ENCODE measurements at regions not wholly inside any gene's neighbourhood (a gene's known extent, or its start where the extent isn't known, plus 50 kb on each side); places are given as distances from the start of the nearest gene placed in this dataset.

DNA sequence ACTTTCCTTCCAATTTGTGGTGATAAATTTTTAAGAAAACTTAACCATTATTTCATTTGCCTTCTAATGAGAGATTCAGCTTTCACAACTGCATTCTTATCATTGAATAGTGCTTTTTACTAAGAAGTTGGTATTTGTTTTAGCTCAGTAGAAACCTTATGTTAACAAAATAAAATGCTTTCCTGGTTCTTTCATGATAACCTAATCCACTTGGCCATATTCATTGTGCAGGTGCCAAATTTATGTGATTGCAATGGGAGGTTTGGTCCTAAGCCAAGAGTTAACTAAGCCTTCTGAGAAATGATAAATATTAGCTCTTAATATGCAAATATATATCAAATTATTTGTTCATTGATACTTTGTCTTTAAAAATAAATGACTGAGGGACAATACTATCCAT, 141.1 kb upstream of the TLE4 start:
- no peaks in the 10 kb centered on the region for H4K20me1 ChIP-seq (ENCODE audit: insufficient read depth, low read length, poor library complexity, severe bottlenecking)
- peaks cover 6% of the 10 kb centered on the region for H3K4me1 ChIP-seq (ENCODE audit: insufficient read depth, low read length, poor library complexity, severe bottlenecking)
- H3K9ac ChIP-seq (ENCODE audit: low read depth, low read length, poor library complexity, severe bottlenecking): no peak overlapping the region
- H3K79me2 ChIP-seq (ENCODE audit: insufficient read depth, low read length): no peaks in the 10 kb centered on the region
- no peaks in the 10 kb centered on the region for H3K9me2 ChIP-seq (replicated peaks; ENCODE audit: low read depth, low read length)
- no peaks in the 10 kb centered on the region for H3F3A ChIP-seq (ENCODE audit: low read depth)
- H3K9me3 ChIP-seq (ENCODE audit: insufficient read depth, low read depth, low read length): peaks cover 6% of the 10 kb centered on the region; the same call in 1 of the 2 replicates
- no peak overlapping the region for H3K4me2 ChIP-seq (ENCODE audit: low read depth, low read length, poor library complexity, severe bottlenecking)
- no peak for TF ChIP-seq EZH2phosphoT487 (IDR thresholded peaks at IDR 0.05; ENCODE audit: borderline replicate concordance)
- TF ChIP-seq, protein P1, sequence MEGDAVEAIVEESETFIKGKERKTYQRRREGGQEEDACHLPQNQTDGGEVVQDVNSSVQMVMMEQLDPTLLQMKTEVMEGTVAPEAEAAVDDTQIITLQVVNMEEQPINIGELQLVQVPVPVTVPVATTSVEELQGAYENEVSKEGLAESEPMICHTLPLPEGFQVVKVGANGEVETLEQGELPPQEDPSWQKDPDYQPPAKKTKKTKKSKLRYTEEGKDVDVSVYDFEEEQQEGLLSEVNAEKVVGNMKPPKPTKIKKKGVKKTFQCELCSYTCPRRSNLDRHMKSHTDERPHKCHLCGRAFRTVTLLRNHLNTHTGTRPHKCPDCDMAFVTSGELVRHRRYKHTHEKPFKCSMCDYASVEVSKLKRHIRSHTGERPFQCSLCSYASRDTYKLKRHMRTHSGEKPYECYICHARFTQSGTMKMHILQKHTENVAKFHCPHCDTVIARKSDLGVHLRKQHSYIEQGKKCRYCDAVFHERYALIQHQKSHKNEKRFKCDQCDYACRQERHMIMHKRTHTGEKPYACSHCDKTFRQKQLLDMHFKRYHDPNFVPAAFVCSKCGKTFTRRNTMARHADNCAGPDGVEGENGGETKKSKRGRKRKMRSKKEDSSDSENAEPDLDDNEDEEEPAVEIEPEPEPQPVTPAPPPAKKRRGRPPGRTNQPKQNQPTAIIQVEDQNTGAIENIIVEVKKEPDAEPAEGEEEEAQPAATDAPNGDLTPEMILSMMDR (conservative IDR thresholded peaks at IDR 0.05; ENCODE audit: low read length): no peak
- no peaks in the 10 kb centered on the region for H3K27me3 ChIP-seq (ENCODE audit: insufficient read depth, low read length, poor library complexity, severe bottlenecking)
- H3K36me3 ChIP-seq (ENCODE audit: insufficient read depth, low read length): no peaks in the 10 kb centered on the region
- no peak overlapping the region for H2AFZ ChIP-seq (ENCODE audit: low read length)
- H3K4me3 ChIP-seq (ENCODE audit: low read length, poor library complexity, severe bottlenecking): no peak overlapping the region

DNA sequence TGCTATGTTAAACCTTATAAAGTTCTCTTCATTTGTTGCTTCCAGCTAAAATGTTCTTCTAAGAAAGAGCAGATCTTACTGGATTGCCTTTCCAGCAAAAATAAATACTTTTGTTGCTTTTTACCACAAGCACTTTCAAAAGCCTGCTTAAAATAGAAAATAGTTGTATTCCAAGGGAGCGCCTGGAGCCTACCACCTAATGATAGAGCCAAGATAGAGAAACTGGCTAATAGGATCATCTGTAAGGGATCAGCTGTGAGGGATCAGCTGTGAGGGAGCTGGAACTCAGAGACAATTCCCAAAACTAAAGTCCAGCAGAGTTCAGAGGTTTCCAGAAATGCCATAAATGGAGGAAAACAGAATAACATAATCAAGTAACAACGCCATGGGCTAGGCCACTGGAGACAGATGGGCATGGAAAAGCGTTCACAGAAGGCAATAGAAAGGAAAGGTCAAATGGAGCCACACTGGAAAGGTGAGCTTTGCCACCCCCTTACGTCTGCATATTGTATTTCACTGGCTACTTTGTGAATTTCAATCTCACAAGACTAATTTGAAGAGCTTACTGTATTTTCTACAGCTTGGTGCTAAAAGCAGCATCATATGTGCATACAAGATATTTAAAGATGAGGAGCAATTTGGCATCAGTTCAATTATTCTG, 140.6 kb upstream of the TLE4 start:
- no peaks in the 10 kb centered on the region for H3K79me2 ChIP-seq (ENCODE audit: insufficient read depth, low read length)
- peaks cover 6% of the 10 kb centered on the region; the same call in 1 of the 2 replicates for H3K9me3 ChIP-seq (ENCODE audit: insufficient read depth, low read depth, low read length)
- H3K4me1 ChIP-seq (ENCODE audit: insufficient read depth, low read length, poor library complexity, severe bottlenecking): peaks cover 6% of the 10 kb centered on the region
- H3K27me3 ChIP-seq (ENCODE audit: insufficient read depth, low read length, poor library complexity, severe bottlenecking): no peaks in the 10 kb centered on the region
- no peak overlapping the region for H3K4me2 ChIP-seq (ENCODE audit: low read depth, low read length, poor library complexity, severe bottlenecking)
- H4K20me1 ChIP-seq (ENCODE audit: insufficient read depth, low read length, poor library complexity, severe bottlenecking): no peaks in the 10 kb centered on the region
- no peaks in the 10 kb centered on the region for H3K36me3 ChIP-seq (ENCODE audit: insufficient read depth, low read length)
- no peak overlapping the region for H3K4me3 ChIP-seq (ENCODE audit: low read length, poor library complexity, severe bottlenecking)
- H2AFZ ChIP-seq (ENCODE audit: low read length): no peak overlapping the region
- H3F3A ChIP-seq (ENCODE audit: low read depth): no peaks in the 10 kb centered on the region
- H3K9me2 ChIP-seq (replicated peaks; ENCODE audit: low read depth, low read length): no peaks in the 10 kb centered on the region
- no peak for TF ChIP-seq EZH2phosphoT487 (IDR thresholded peaks at IDR 0.05; ENCODE audit: borderline replicate concordance)
- TF ChIP-seq, protein P1 (conservative IDR thresholded peaks at IDR 0.05; ENCODE audit: low read length): no peak
- no peak overlapping the region for H3K9ac ChIP-seq (ENCODE audit: low read depth, low read length, poor library complexity, severe bottlenecking)

DNA sequence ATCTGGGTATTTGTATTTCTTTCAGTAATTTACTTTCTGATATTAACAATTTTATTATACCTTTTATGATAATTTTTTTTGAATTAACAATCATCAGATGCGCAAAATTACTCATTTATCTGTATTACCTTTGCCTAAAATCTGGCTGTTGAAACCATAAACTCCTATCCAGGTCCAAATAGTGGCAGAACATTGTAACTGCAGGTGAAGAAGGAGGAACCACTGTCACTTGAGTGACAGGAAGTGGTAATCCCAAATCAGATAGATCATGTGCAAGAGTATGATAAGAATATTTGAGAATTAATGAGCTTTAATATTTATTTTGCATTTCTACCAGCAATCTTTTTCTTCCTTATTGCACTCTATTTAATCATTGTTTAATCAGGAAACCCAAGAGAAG, 139.3 kb upstream of the TLE4 start:
- Histone ChIP-seq H3F3A (ENCODE audit: low read depth) (no peaks in the 10 kb centered on the region), H3K36me3 (ENCODE audit: insufficient read depth, low read length) (no peaks in the 10 kb centered on the region), H4K20me1 (ENCODE audit: insufficient read depth, low read length, poor library complexity, severe bottlenecking) (no peaks in the 10 kb centered on the region), H3K4me1 (ENCODE audit: insufficient read depth, low read length, poor library complexity, severe bottlenecking) (peaks cover 6% of the 10 kb centered on the region), H3K9me2 (replicated peaks; ENCODE audit: low read depth, low read length) (no peaks in the 10 kb centered on the region), H3K27me3 (ENCODE audit: insufficient read depth, low read length, poor library complexity, severe bottlenecking) (no peaks in the 10 kb centered on the region), H3K9me3 (ENCODE audit: insufficient read depth, low read depth, low read length) (no peaks in the 10 kb centered on the region), H2AFZ (ENCODE audit: low read length) (no peak overlapping the region), H3K9ac (ENCODE audit: low read depth, low read length, poor library complexity, severe bottlenecking) (no peak overlapping the region), H3K4me2 (ENCODE audit: low read depth, low read length, poor library complexity, severe bottlenecking) (no peak overlapping the region), H3K4me3 (ENCODE audit: low read length, poor library complexity, severe bottlenecking) (no peak overlapping the region), H3K79me2 (ENCODE audit: insufficient read depth, low read length) (no peaks in the 10 kb centered on the region)
- TF ChIP-seq, protein P1 (conservative IDR thresholded peaks at IDR 0.05; ENCODE audit: low read length): peak; percentile 42
- TF ChIP-seq EZH2phosphoT487 (IDR thresholded peaks at IDR 0.05; ENCODE audit: borderline replicate concordance): no peak
